Small intestine (tissue), 7 donors: ENCODE measurements at regions not wholly inside any gene's neighbourhood (a gene's known extent, or its start where the extent isn't known, plus 50 kb on each side); places are given as distances from the start of the nearest gene placed in this dataset.

Experiments used
- DNase-seq, 2 donors: peaks; one replicate each; pipeline versions ENCODE4 v3.0.0 to v3.0.0-alpha.2; 2013
- FAIRE-seq: peaks from 2 replicates; lab custom pipeline; 2012; peaks lifted over from hg19 to GRCh38; lab: Jason Lieb, UNC
- H3K27ac ChIP-seq, 3 donors: one replicate each; pipeline ENCODE4 v1.5.1; 2013; ENCODE audit warnings: low read length in 2 of 3, mild to moderate bottlenecking in 2 of 3, control low read depth in 1 of 3, inconsistent platforms in 1 of 3, low read depth in 1 of 3, moderate library complexity in 1 of 3
- H3K27me3 ChIP-seq, 3 donors: one replicate each; pipeline ENCODE4 v1.6.1; 2013; ENCODE audit warnings: low read length in 3 of 3, inconsistent platforms in 1 of 3; ENCODE audit not compliant: control insufficient read depth in 3 of 3, insufficient read depth in 3 of 3
- H3K36me3 ChIP-seq, 3 donors: one replicate each; pipeline ENCODE4 v1.6.1; 2013; ENCODE audit warnings: low read length in 3 of 3, inconsistent platforms in 1 of 3, low read depth in 1 of 3, mild to moderate bottlenecking in 1 of 3, moderate library complexity in 1 of 3; ENCODE audit not compliant: control insufficient read depth in 3 of 3, insufficient read depth in 2 of 3
- H3K4me1 ChIP-seq, 3 donors: one replicate each; pipeline ENCODE4 v1.6.1; 2013; ENCODE audit warnings: low read length in 2 of 3, inconsistent platforms in 1 of 3, low read depth in 1 of 3, mild to moderate bottlenecking in 1 of 3, moderate library complexity in 1 of 3; ENCODE audit not compliant: control insufficient read depth in 3 of 3, insufficient read depth in 2 of 3
- H3K4me3 ChIP-seq, 3 donors: one replicate each; pipeline ENCODE4 v1.5.1; 2013; ENCODE audit warnings: low read length in 3 of 3, control low read depth in 1 of 3, inconsistent platforms in 1 of 3, low read depth in 1 of 3, mild to moderate bottlenecking in 1 of 3, moderate library complexity in 1 of 3
- H3K9me3 ChIP-seq, 2 donors: one replicate each; pipeline ENCODE4 v1.6.1; 2013; ENCODE audit warnings: low read depth in 1 of 2, low read length in 1 of 2; ENCODE audit not compliant: control insufficient read depth in 2 of 2, insufficient read depth in 1 of 2
- WGBS, 3 donors: extraction: QIAGEN DNeasy Blood & Tissue Kit; methylation state at CpG; one replicate each; pipeline ENCODE4 v1.1.7; 2013; 5-methylcytosine and 5-hydroxymethylcytosine counted together
- donor health status: healthy with polysubstance abuse.
- donor health status: control.
- donor health status: control.
- donor health status: Bipolar disorder and iron deficiency.
- donor health status: healthy.

GRCh38 chr4:180810581-180810980 lies 1432.6 kb upstream of the TENM3 start:
- DNase-seq: no peak
- no peaks in the 10 kb centered on the region for H3K9me3 ChIP-seq
- H3K27me3 ChIP-seq: no peaks in the 10 kb centered on the region
- WGBS, 3 donors: 93 to 96% (median 94%) methylated on average over 1 of the region's 1 CpG
- no peak for FAIRE-seq
- no peak overlapping the region for H3K4me3 ChIP-seq
- H3K27ac ChIP-seq: no peak overlapping the region
- H3K36me3 ChIP-seq: no peaks in the 10 kb centered on the region
- no peaks in the 10 kb centered on the region for H3K4me1 ChIP-seq

- Histone ChIP-seq H3K4me1 (no peaks in the 10 kb centered on the region), H3K4me3 (no peak overlapping the region), H3K27ac (no peak overlapping the region), H3K27me3 (no peaks in the 10 kb centered on the region), H3K36me3 (no peaks in the 10 kb centered on the region), H3K9me3 (no peaks in the 10 kb centered on the region)
- FAIRE-seq: no peak
- WGBS, 3 donors: 0% methylated on average over 1 of the region's 1 CpG
- no peak for DNase-seq
Observed at GRCh38 chr4:180811556-180811955, 1431.6 kb upstream of the TENM3 start.

GRCh38 chr4:180812783-180813182 lies 1430.4 kb upstream of the TENM3 start:
- Histone ChIP-seq H3K4me1 (no peaks in the 10 kb centered on the region), H3K4me3 (no peak overlapping the region), H3K27ac (no peak overlapping the region), H3K9me3 (no peaks in the 10 kb centered on the region), H3K36me3 (no peaks in the 10 kb centered on the region), H3K27me3 (no peaks in the 10 kb centered on the region)
- WGBS, 3 donors: 27 to 47% (median 30%) methylated on average over 2 of the region's 2 CpGs
- DNase-seq: no peak
- FAIRE-seq: no peak

GRCh38 chr4:180814875-180815417 lies 1428.3 kb upstream of the TENM3 start:
- no peaks in the 10 kb centered on the region for H3K27me3 ChIP-seq
- no peaks in the 10 kb centered on the region for H3K9me3 ChIP-seq
- WGBS, 3 donors: 65 to 80% (median 70%) methylated on average over 3 of the region's 3 CpGs
- no peak for DNase-seq
- H3K27ac ChIP-seq: no peak overlapping the region
- no peak for FAIRE-seq
- no peaks in the 10 kb centered on the region for H3K36me3 ChIP-seq
- H3K4me3 ChIP-seq: no peak overlapping the region
- no peaks in the 10 kb centered on the region for H3K4me1 ChIP-seq

- no peak for FAIRE-seq
- DNase-seq: no peak
- H3K9me3 ChIP-seq: no peaks in the 10 kb centered on the region
- no peaks in the 10 kb centered on the region for H3K36me3 ChIP-seq
- 80 to 88% (median 86%) methylated on average over 6 of the region's 6 CpGs for WGBS, 3 donors
- H3K4me1 ChIP-seq: no peaks in the 10 kb centered on the region
- no peaks in the 10 kb centered on the region for H3K27me3 ChIP-seq
- no peak overlapping the region for H3K27ac ChIP-seq
- no peak overlapping the region for H3K4me3 ChIP-seq
Observed at GRCh38 chr4:180817529-180817928, 1425.7 kb upstream of the TENM3 start.

GRCh38 chr4:180823108-180823507 lies 1420.1 kb upstream of the TENM3 start:
- FAIRE-seq: no peak
- no peak overlapping the region for H3K4me3 ChIP-seq
- WGBS, 3 donors: 27 to 40% (median 38%) methylated on average over 2 of the region's 2 CpGs
- no peak for DNase-seq
- H3K27me3 ChIP-seq: no peaks in the 10 kb centered on the region
- H3K9me3 ChIP-seq: no peaks in the 10 kb centered on the region
- H3K27ac ChIP-seq: no peak overlapping the region
- H3K36me3 ChIP-seq: no peaks in the 10 kb centered on the region
- no peaks in the 10 kb centered on the region for H3K4me1 ChIP-seq

- no peak overlapping the region for H3K4me3 ChIP-seq
- DNase-seq (peak; percentile 29 to 54), FAIRE-seq (no peak)
- no peaks in the 10 kb centered on the region for H3K4me1 ChIP-seq
- 56 to 61% (median 59%) methylated on average over 7 of the region's 7 CpGs for WGBS, 3 donors
- H3K27me3 ChIP-seq: no peaks in the 10 kb centered on the region
- no peaks in the 10 kb centered on the region for H3K36me3 ChIP-seq
- no peaks in the 10 kb centered on the region for H3K9me3 ChIP-seq
- no peak overlapping the region for H3K27ac ChIP-seq
Observed at GRCh38 chr4:180827232-180828009, 1415.8 kb upstream of the TENM3 start.

- no peaks in the 10 kb centered on the region for H3K4me1 ChIP-seq
- no peaks in the 10 kb centered on the region for H3K36me3 ChIP-seq
- FAIRE-seq (no peak), DNase-seq (peak; percentile 29 to 44)
- H3K27me3 ChIP-seq: no peaks in the 10 kb centered on the region
- H3K27ac ChIP-seq: no peak overlapping the region
- no peaks in the 10 kb centered on the region for H3K9me3 ChIP-seq
- WGBS, 3 donors: 5 to 6% (median 5%) methylated on average over 2 of the region's 2 CpGs
- no peak overlapping the region for H3K4me3 ChIP-seq
Observed at GRCh38 chr4:180828455-180829018, 1414.7 kb upstream of the TENM3 start.
